Chondrocyte (in vitro differentiated cells): ENCODE measurements at regions not wholly inside any gene's neighbourhood (a gene's known extent, or its start where the extent isn't known, plus 50 kb on each side); places are given as distances from the start of the nearest gene placed in this dataset.

Source experiments
- DNase-seq: peaks from one replicate; pipeline ENCODE4 v3.0.0; 2021; ENCODE audit warnings: mixed read lengths, low spot score
- H3K27ac Mint-ChIP-seq: one replicate; pipeline ENCODE4 v1.8.0; 2021; ENCODE audit warnings: mild to moderate bottlenecking, moderate library complexity, mixed read lengths; ENCODE audit not compliant: unreplicated experiment
- H3K27me3 Mint-ChIP-seq: 2 replicates; pipeline ENCODE4 v1.8.0; 2021; ENCODE audit warnings: low read depth, mixed read lengths
- H3K36me3 Mint-ChIP-seq: 2 replicates; pipeline ENCODE4 v1.8.0; 2021; ENCODE audit warnings: low read depth, mixed read lengths
- H3K4me1 Mint-ChIP-seq: 2 replicates; pipeline ENCODE4 v1.8.0; 2021; ENCODE audit warnings: low read depth, mild to moderate bottlenecking, mixed read lengths
- H3K4me3 Mint-ChIP-seq: one replicate; pipeline ENCODE4 v1.8.0; 2021; ENCODE audit warnings: mild to moderate bottlenecking, moderate library complexity, mixed read lengths; ENCODE audit not compliant: unreplicated experiment
- H3K9me3 Mint-ChIP-seq: 2 replicates; pipeline ENCODE4 v1.8.0; 2021; ENCODE audit warnings: low read depth, mixed read lengths
- CTCF ChIP-seq: fragments of 200-600 bp; sonication (generic); IDR thresholded peaks from 2 replicates; pipeline ENCODE4 v1.5.0; 2021; ENCODE audit warnings: antibody characterized with exemption, mild to moderate bottlenecking, moderate library complexity

GRCh38 chr2:16255120-16255519, 314.8 kb downstream of the MYCN start:
- Mint-ChIP-seq H3K27me3 (peaks cover 4% of the 10 kb centered on the region), H3K4me3 (no peak overlapping the region), H3K27ac (no peak overlapping the region), H3K9me3 (peaks cover 3% of the 10 kb centered on the region), H3K36me3 (no peaks in the 10 kb centered on the region), H3K4me1 (no peaks in the 10 kb centered on the region)
- no peak for DNase-seq
- no peak for TF ChIP-seq CTCF

GRCh38 chr2:16254356-16254965, 314.1 kb downstream of the MYCN start:
- H3K4me1 Mint-ChIP-seq: no peaks in the 10 kb centered on the region
- no peaks in the 10 kb centered on the region for H3K36me3 Mint-ChIP-seq
- DNase-seq: no peak
- no peak for TF ChIP-seq CTCF
- peaks cover 8% of the 10 kb centered on the region for H3K27me3 Mint-ChIP-seq
- H3K4me3 Mint-ChIP-seq: no peak overlapping the region
- H3K9me3 Mint-ChIP-seq: peaks cover 3% of the 10 kb centered on the region
- H3K27ac Mint-ChIP-seq: no peak overlapping the region

- TF ChIP-seq CTCF: no peak
- H3K9me3 Mint-ChIP-seq: peaks cover 3% of the 10 kb centered on the region
- H3K4me1 Mint-ChIP-seq: no peaks in the 10 kb centered on the region
- no peak overlapping the region for H3K27ac Mint-ChIP-seq
- H3K27me3 Mint-ChIP-seq: peaks cover 18% of the 10 kb centered on the region
- DNase-seq: no peak
- H3K36me3 Mint-ChIP-seq: no peaks in the 10 kb centered on the region
- H3K4me3 Mint-ChIP-seq: no peak overlapping the region
Measured at GRCh38 chr2:16253291-16253690, 312.9 kb downstream of the MYCN start.

- no peak for TF ChIP-seq CTCF
- Mint-ChIP-seq H3K27me3 (peaks cover 20% of the 10 kb centered on the region), H3K9me3 (peaks cover 3% of the 10 kb centered on the region), H3K4me3 (no peak overlapping the region), H3K4me1 (no peaks in the 10 kb centered on the region), H3K36me3 (no peaks in the 10 kb centered on the region), H3K27ac (no peak overlapping the region)
- DNase-seq: no peak
Measured at GRCh38 chr2:16252891-16253290, 312.5 kb downstream of the MYCN start.

GRCh38 chr2:16252251-16252650, 311.9 kb downstream of the MYCN start:
- Mint-ChIP-seq H3K27me3 (peaks cover 21% of the 10 kb centered on the region), H3K36me3 (no peaks in the 10 kb centered on the region), H3K27ac (no peak overlapping the region), H3K4me1 (no peaks in the 10 kb centered on the region), H3K4me3 (no peak overlapping the region), H3K9me3 (peaks cover 3% of the 10 kb centered on the region)
- TF ChIP-seq CTCF: no peak
- no peak for DNase-seq
